T-cell (primary cell): ENCODE measurements at regions not wholly inside any gene's neighbourhood (a gene's known extent, or its start where the extent isn't known, plus 50 kb on each side); places are given as distances from the start of the nearest gene placed in this dataset.
A peak's percentile ranks its signal among the peaks of the same experiment; 100 is the strongest.
"Not testable (repeated sequence)": the region's sequence is repeated elsewhere in the genome, so short reads cannot be mapped to it uniquely, and the experiment has no call there.

ENCODE experiments used
- ATAC-seq, 4 experiments: fragments of 200-7000 bp in 3 of 4; fragments of 150-1000 bp in 1 of 4; cut with Tn5 transposase; replicated peaks in 1 of 4; 1 replicate in 3 of 4; 2 replicates in 1 of 4; pipeline ENCODE4 v1.10.0; 2021; ENCODE audit warnings: moderate library complexity in 3 of 4, mild to moderate bottlenecking in 2 of 4, moderate number of reproducible peaks in 1 of 4
- CTCF ChIA-PET, 2 donors: fragments of 300-600 bp; sonication (Branson Sonifier 250); formaldehyde crosslinking; loops; one replicate each; lab custom pipeline; 2022; ENCODE audit warnings: antibody characterized with exemption in 2 of 2; lab: Charles Lee
- POLR2A ChIA-PET, 2 donors: fragments of 300-600 bp; sonication (Branson Sonifier 250); formaldehyde crosslinking; loops; one replicate each; lab custom pipeline; 2022; ENCODE audit warnings: antibody characterized with exemption in 2 of 2; lab: Charles Lee
- DNase-seq, 35 experiments: peaks; one replicate each; pipeline versions ENCODE4 v3.0.0 to v3.0.0-alpha.2; 2013 to 2023
- H3K27ac ChIP-seq: one replicate; pipeline ENCODE4 v1.5.1; 2013; ENCODE audit warnings: low read length
- H3K27me3 ChIP-seq, 2 experiments: replicated peaks in 1 of 2; 1 replicate in 1 of 2; 2 replicates in 1 of 2; pipeline versions ENCODE4 v1.6.1 to v1.7.0; 2013; ENCODE audit warnings: low read length in 1 of 2, mixed read lengths in 1 of 2; ENCODE audit not compliant: control insufficient read depth in 2 of 2, insufficient read depth in 2 of 2; ENCODE audit errors: extremely low read depth in 1 of 2
- H3K36me3 ChIP-seq, 2 donors: 1 replicate in 1 of 2; 2 replicates in 1 of 2; pipeline versions ENCODE4 v1.6.1 to v1.7.0; 2013; ENCODE audit warnings: low read length in 1 of 2; ENCODE audit not compliant: control insufficient read depth in 2 of 2, insufficient read depth in 1 of 2; ENCODE audit errors: extremely low read depth in 1 of 2
- H3K4me1 ChIP-seq, 2 experiments: 1 replicate in 1 of 2; 2 replicates in 1 of 2; pipeline versions ENCODE4 v1.6.1 to v1.7.0; 2013; ENCODE audit warnings: low read length in 2 of 2, mixed read lengths in 1 of 2; ENCODE audit not compliant: insufficient read depth in 2 of 2, control insufficient read depth in 1 of 2; ENCODE audit errors: extremely low read depth in 1 of 2
- H3K4me3 ChIP-seq, 2 donors: 1 replicate in 1 of 2; 2 replicates in 1 of 2; pipeline versions ENCODE4 v1.5.1 to v1.7.0; 2013; ENCODE audit warnings: mild to moderate bottlenecking in 2 of 2, low read length in 1 of 2, moderate library complexity in 1 of 2; ENCODE audit not compliant: control insufficient read depth in 1 of 2; ENCODE audit errors: extremely low read depth in 1 of 2
- H3K9me3 ChIP-seq: 2 replicates; pipeline ENCODE4 v1.7.0; 2013
- H3K27ac Mint-ChIP-seq, 2 donors: one replicate each; pipeline ENCODE4 v1.8.0; 2020 to 2021; ENCODE audit warnings: mild to moderate bottlenecking in 2 of 2, mixed read lengths in 2 of 2
- H3K27me3 Mint-ChIP-seq, 2 donors: one replicate each; pipeline ENCODE4 v1.8.0; 2021 to 2022; ENCODE audit warnings: mixed read lengths in 2 of 2
- H3K36me3 Mint-ChIP-seq: one replicate; pipeline ENCODE4 v1.8.0; 2021; ENCODE audit warnings: mixed read lengths
- H3K4me1 Mint-ChIP-seq, 3 donors: one replicate each; pipeline ENCODE4 v1.8.0; 2020 to 2022; ENCODE audit warnings: mixed read lengths in 3 of 3, mild to moderate bottlenecking in 1 of 3
- H3K4me3 Mint-ChIP-seq, 3 donors: one replicate each; pipeline ENCODE4 v1.8.0; 2020 to 2022; ENCODE audit warnings: mild to moderate bottlenecking in 3 of 3, mixed read lengths in 3 of 3, moderate library complexity in 3 of 3
- H3K9me3 Mint-ChIP-seq, 3 donors: one replicate each; pipeline ENCODE4 v1.8.0; 2020 to 2022; ENCODE audit warnings: mixed read lengths in 3 of 3
- WGBS: methylation state at CpG from one replicate; pipeline ENCODE4 v1.1.5; 2013; ENCODE audit warnings: missing lambda C conversion rate; ENCODE audit not compliant: insufficient coverage; 5-methylcytosine and 5-hydroxymethylcytosine counted together

GRCh38 chrX:79026742-79027141 is 81.6 kb downstream of the P2RY10 start:
- H3K4me3 ChIP-seq, DNase-seq, H3K27me3 ChIP-seq, H3K27ac ChIP-seq, H3K4me1 Mint-ChIP-seq, H3K9me3 ChIP-seq, POLR2A ChIA-PET, ATAC-seq, H3K36me3 ChIP-seq, H3K4me1 ChIP-seq, CTCF ChIA-PET, H3K4me3 Mint-ChIP-seq, H3K36me3 Mint-ChIP-seq, H3K27ac Mint-ChIP-seq, H3K9me3 Mint-ChIP-seq: not testable (repeated sequence)
- no CpG with 5 or more reads among the region's 2 CpGs for WGBS
- peaks cover 0 to 14% of the 10 kb centered on the region in 2 donors for H3K27me3 Mint-ChIP-seq

- POLR2A ChIA-PET, result no interaction called here
- Mint-ChIP-seq H3K4me3 (no peak overlapping the region), H3K36me3 (no peaks in the 10 kb centered on the region), H3K27ac (peak overlapping the region; percentile 30 to 63), H3K9me3 (peaks cover 0 to under 1% (median 0%) of the 10 kb centered on the region in 3 donors), H3K4me1 (peaks cover 26 to 39% (median 31%) of the 10 kb centered on the region in 3 donors), H3K27me3 (peaks cover 0 to 7% of the 10 kb centered on the region in 2 donors)
- no peak for ATAC-seq
- Histone ChIP-seq H3K27me3 (no peaks in the 10 kb centered on the region), H3K4me3 (no peak overlapping the region), H3K36me3 (no peaks in the 10 kb centered on the region), H3K9me3 (no peaks in the 10 kb centered on the region), H3K4me1 (peaks cover 4 to 6% of the 10 kb centered on the region in 2 experiments), H3K27ac (no peak overlapping the region)
- no peak for DNase-seq
- CTCF ChIA-PET, result no interaction called here
- no CpG with 5 or more reads among the region's 1 CpG for whole genome bisulfite sequencing
Observed at GRCh38 chrX:79035421-79035820, 90.2 kb downstream of the P2RY10 start.

- Mint-ChIP-seq H3K27me3 (peaks cover 0 to 5% of the 10 kb centered on the region in 2 donors), H3K4me3 (peak overlapping the region in 1 of 3 donors; percentile 16), H3K36me3 (no peaks in the 10 kb centered on the region), H3K27ac (peak overlapping the region in 1 of 2 donors; percentile 29), H3K9me3 (no peaks in the 10 kb centered on the region), H3K4me1 (peaks cover 26 to 39% (median 31%) of the 10 kb centered on the region in 3 donors)
- ChIA-PET CTCF (interaction anchor here in 1 of 2 donors (0.6 kb wide), 1 partner anchor 981 kb away, joined by 3 read pairs; no protein-coding TSS in a partner anchor), POLR2A (interaction anchor here (0.6 kb wide), 2 partner anchors 54 to 139 kb away, joined by 3 read pairs; no protein-coding TSS in a partner anchor)
- DNase-seq, result peak in 1 of 35 experiments; percentile 10
- no peak for ATAC-seq
- no CpG with 5 or more reads among the region's 4 CpGs for whole genome bisulfite sequencing
- H3K9me3 ChIP-seq, result no peaks in the 10 kb centered on the region
- H3K27ac ChIP-seq, result no peak overlapping the region
- no peaks in the 10 kb centered on the region for H3K36me3 ChIP-seq
- H3K4me3 ChIP-seq, result no peak overlapping the region
- peaks cover 4 to 6% of the 10 kb centered on the region in 2 experiments for H3K4me1 ChIP-seq
- H3K27me3 ChIP-seq, result no peaks in the 10 kb centered on the region
Observed at GRCh38 chrX:79036157-79036880, 91.1 kb downstream of the P2RY10 start.

DNA sequence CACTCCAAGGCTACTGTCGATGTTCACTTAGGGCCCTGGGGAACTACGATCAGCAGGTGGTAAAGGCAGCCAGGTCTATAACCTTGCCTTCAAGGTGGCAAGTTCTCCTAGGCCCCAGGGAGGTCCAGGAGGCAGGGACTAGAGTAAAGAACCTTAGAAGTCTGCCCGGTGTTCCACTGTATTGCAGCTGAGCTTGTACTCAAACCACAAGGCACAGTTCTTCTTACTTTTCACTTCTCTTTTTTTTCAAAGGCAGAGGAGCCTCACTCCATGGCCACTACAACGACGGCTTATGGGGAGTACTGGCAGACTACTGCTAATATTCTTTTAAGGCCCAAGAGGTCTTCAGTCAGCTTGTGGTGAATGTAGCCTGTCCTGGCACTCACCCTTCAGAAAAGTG is 78.8 kb upstream of the GPR174 start:
- CTCF ChIA-PET, result interaction anchor here in 1 of 2 donors (0.6 kb wide), 1 partner anchor 1791 kb away, joined by 3 read pairs; no protein-coding TSS in a partner anchor
- no peaks in the 10 kb centered on the region for H3K36me3 ChIP-seq
- no peak for ATAC-seq
- H3K4me1 ChIP-seq, result no peaks in the 10 kb centered on the region
- Mint-ChIP-seq H3K4me3 (no peak overlapping the region), H3K4me1 (peaks cover 0 to 3% (median 0%) of the 10 kb centered on the region in 3 donors), H3K27ac (no peak overlapping the region), H3K27me3 (peaks cover 0 to 14% of the 10 kb centered on the region in 2 donors), H3K9me3 (peaks cover 3 to 4% (median 4%) of the 10 kb centered on the region in 3 donors), H3K36me3 (no peaks in the 10 kb centered on the region)
- POLR2A ChIA-PET, result no interaction called here
- 100% methylated on average over 2 of the region's 5 CpGs for WGBS
- no peaks in the 10 kb centered on the region for H3K27me3 ChIP-seq
- H3K27ac ChIP-seq, result no peak overlapping the region
- no peak for DNase-seq
- no peaks in the 10 kb centered on the region for H3K9me3 ChIP-seq
- H3K4me3 ChIP-seq, result no peak overlapping the region

DNA sequence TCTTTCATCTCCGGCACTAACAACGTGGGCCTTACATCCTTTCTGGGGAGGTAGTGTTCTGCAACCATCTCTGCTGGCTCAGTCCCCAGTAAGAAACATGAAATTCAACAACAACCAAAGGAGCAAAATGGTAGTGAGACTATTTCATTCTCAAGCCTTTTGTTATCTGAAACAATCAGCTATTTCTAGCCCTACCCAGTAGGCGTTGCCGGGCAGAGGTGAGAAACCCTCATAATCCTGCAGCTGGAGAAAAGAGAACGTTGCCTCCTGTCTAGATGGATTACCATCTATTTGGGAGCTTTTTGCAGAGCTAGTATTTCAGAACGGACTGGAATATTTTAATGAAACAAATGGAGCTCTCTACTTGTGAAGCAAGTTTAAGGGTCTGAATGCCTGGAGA is 66.4 kb upstream of the GPR174 start:
- H3K27me3 ChIP-seq, result no peaks in the 10 kb centered on the region
- Mint-ChIP-seq H3K27me3 (peaks cover 0 to 3% of the 10 kb centered on the region in 2 donors), H3K4me1 (peaks cover 12 to 33% (median 24%) of the 10 kb centered on the region in 3 donors), H3K9me3 (peaks cover 0 to 4% (median 0%) of the 10 kb centered on the region in 3 donors), H3K36me3 (no peaks in the 10 kb centered on the region), H3K27ac (peak overlapping the region; percentile 49 to 75), H3K4me3 (peak overlapping the region; percentile 7 to 67 (median 43))
- CTCF ChIA-PET, result interaction anchor here in 1 of 2 donors (0.5 kb wide), 1 partner anchor 240 kb away, joined by 4 read pairs; no protein-coding TSS in a partner anchor
- no CpG with 5 or more reads among the region's 6 CpGs for WGBS
- H3K36me3 ChIP-seq, result no peaks in the 10 kb centered on the region
- no peaks in the 10 kb centered on the region for H3K9me3 ChIP-seq
- DNase-seq (no peak), ATAC-seq (no peak)
- POLR2A ChIA-PET, result no interaction called here
- H3K4me1 ChIP-seq, result peaks cover 6 to 11% of the 10 kb centered on the region in 2 experiments
- H3K4me3 ChIP-seq, result peak overlapping the region in 1 of 2 donors; percentile 15
- peak overlapping the region; percentile 25 for H3K27ac ChIP-seq

DNA sequence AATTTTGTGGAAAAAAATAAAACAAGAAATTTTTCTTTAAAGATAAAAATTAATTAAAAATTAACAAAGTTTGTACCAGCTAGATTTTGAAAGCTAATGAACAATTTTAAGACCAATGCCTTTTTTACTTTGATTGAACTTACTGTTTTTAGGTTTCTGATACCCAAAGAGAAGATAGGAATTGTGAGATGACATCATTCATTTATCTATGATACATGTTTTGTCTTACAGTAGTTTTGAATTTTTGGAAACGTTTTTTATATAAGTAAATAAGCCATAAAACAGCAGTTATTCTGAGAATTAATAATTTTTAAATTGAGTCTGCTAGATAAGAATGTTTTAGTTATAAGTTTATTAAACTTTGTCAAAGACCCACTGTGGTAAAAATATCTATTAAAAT is 65.0 kb upstream of the GPR174 start:
- H3K36me3 Mint-ChIP-seq, result no peaks in the 10 kb centered on the region
- ATAC-seq, result no peak
- H3K9me3 ChIP-seq, result no peaks in the 10 kb centered on the region
- peak overlapping the region in 1 of 2 donors; percentile 74 for H3K27ac Mint-ChIP-seq
- no peaks in the 10 kb centered on the region for H3K36me3 ChIP-seq
- POLR2A ChIA-PET, result interaction anchor here (1.1 to 1.2 kb wide), 2 partner anchors 9 to 29 kb away, joined by 3 to 4 read pairs; no protein-coding TSS in a partner anchor
- no peaks in the 10 kb centered on the region for H3K27me3 Mint-ChIP-seq
- H3K4me3 Mint-ChIP-seq, result no peak overlapping the region
- WGBS, result no CpG with 5 or more reads among the region's 1 CpG
- H3K4me1 ChIP-seq, result peaks cover 6 to 11% of the 10 kb centered on the region in 2 experiments
- H3K4me3 ChIP-seq, result no peak overlapping the region
- peaks cover 0 to 4% (median 0%) of the 10 kb centered on the region in 3 donors for H3K9me3 Mint-ChIP-seq
- H3K4me1 Mint-ChIP-seq, result peaks cover 16 to 39% (median 34%) of the 10 kb centered on the region in 3 donors
- H3K27ac ChIP-seq, result peak overlapping the region; percentile 29
- H3K27me3 ChIP-seq, result no peaks in the 10 kb centered on the region
- DNase-seq, result no peak
- CTCF ChIA-PET, result interaction anchor here in 1 of 2 donors (1.6 kb wide), 1 partner anchor 54 kb away, joined by 6 read pairs; no protein-coding TSS in a partner anchor
